Tibial artery (tissue), 4 donors: ENCODE measurements at regions not wholly inside any gene's neighbourhood (a gene's known extent, or its start where the extent isn't known, plus 50 kb on each side); places are given as distances from the start of the nearest gene placed in this dataset.

ENCODE experiments used
- DNase-seq, 2 donors: peaks; one replicate each; pipeline ENCODE4 v3.0.0-alpha.2; 2019
- H3K27ac ChIP-seq, 2 donors: fragments of 200-600 bp; sonication (generic) in 1 of 2; 1 replicate in 1 of 2; 2 replicates in 1 of 2; pipeline ENCODE4 v1.5.1; 2018 to 2019; ENCODE audit warnings: mild to moderate bottlenecking in 1 of 2
- H3K27me3 ChIP-seq, 2 donors: fragments of 200-600 bp; sonication (generic) in 1 of 2; one replicate each; pipeline versions ENCODE4 v1.5.1 to v1.6.0; 2016 to 2019
- H3K36me3 ChIP-seq, 3 donors: fragments of 200-600 bp; sonication (generic) in 2 of 3; one replicate each; pipeline ENCODE4 v1.5.1; 2016 to 2019; ENCODE audit warnings: mild to moderate bottlenecking in 2 of 3
- H3K4me1 ChIP-seq, 4 donors: fragments of 200-600 bp; sonication (generic) in 2 of 4; 1 replicate in 3 of 4; 2 replicates in 1 of 4; pipeline ENCODE4 v1.5.1; 2016 to 2019
- H3K4me3 ChIP-seq, 2 donors: fragments of 200-600 bp; sonication (generic) in 1 of 2; 1 replicate in 1 of 2; 2 replicates in 1 of 2; pipeline ENCODE4 v1.5.1; 2018 to 2019; ENCODE audit warnings: mild to moderate bottlenecking in 2 of 2
- H3K9me3 ChIP-seq, 3 donors: fragments of 200-600 bp; sonication (generic) in 1 of 3; one replicate each; pipeline ENCODE4 v1.5.1; 2016 to 2019
- intact Hi-C: fragments of 100-400 bp; cut with DNase I; formaldehyde crosslinking; loops from one replicate; pipeline ENCODE4 v1.15.0; 2023; ENCODE audit warnings: low total_unique reads
- TF ChIP-seq, protein P1 (sequence below), 2 experiments: fragments of 200-600 bp in 1 of 2; fragments of 450-650 bp in 1 of 2; IDR thresholded peaks; one replicate each; pipeline ENCODE4 v1.5.1; 2017 to 2019; ENCODE audit warnings: antibody characterized with exemption in 2 of 2, mild to moderate bottlenecking in 1 of 2, moderate library complexity in 1 of 2

DNA sequence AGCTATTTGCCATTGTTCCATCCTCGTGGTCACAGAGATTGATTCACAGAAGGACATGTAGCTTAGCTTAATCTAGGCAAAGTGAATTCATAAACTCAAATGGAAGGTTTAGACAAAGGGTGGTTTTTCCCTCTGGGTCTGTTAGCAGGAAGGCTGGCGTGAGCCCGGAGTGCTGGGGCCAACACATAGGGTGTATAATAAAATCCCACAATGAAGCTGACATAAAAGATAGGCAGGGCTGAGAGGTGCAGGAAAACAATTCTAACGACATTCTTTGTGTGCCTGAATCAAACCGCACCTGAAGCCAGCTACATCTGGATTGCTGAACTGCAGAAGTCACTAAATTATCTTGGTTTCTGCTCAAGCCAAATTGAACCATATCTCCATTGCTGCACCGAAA lies 173.9 kb downstream of the MAF start:
- no peaks in the 10 kb centered on the region for H3K27me3 ChIP-seq
- H3K4me1 ChIP-seq: no peaks in the 10 kb centered on the region
- intact Hi-C loops: no loop called here
- no peaks in the 10 kb centered on the region for H3K9me3 ChIP-seq
- TF ChIP-seq, protein P1, sequence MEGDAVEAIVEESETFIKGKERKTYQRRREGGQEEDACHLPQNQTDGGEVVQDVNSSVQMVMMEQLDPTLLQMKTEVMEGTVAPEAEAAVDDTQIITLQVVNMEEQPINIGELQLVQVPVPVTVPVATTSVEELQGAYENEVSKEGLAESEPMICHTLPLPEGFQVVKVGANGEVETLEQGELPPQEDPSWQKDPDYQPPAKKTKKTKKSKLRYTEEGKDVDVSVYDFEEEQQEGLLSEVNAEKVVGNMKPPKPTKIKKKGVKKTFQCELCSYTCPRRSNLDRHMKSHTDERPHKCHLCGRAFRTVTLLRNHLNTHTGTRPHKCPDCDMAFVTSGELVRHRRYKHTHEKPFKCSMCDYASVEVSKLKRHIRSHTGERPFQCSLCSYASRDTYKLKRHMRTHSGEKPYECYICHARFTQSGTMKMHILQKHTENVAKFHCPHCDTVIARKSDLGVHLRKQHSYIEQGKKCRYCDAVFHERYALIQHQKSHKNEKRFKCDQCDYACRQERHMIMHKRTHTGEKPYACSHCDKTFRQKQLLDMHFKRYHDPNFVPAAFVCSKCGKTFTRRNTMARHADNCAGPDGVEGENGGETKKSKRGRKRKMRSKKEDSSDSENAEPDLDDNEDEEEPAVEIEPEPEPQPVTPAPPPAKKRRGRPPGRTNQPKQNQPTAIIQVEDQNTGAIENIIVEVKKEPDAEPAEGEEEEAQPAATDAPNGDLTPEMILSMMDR (IDR thresholded peaks at IDR 0.05): no peak
- no peak overlapping the region for H3K4me3 ChIP-seq
- H3K27ac ChIP-seq: no peak overlapping the region
- no peak for DNase-seq
- no peaks in the 10 kb centered on the region for H3K36me3 ChIP-seq

DNA sequence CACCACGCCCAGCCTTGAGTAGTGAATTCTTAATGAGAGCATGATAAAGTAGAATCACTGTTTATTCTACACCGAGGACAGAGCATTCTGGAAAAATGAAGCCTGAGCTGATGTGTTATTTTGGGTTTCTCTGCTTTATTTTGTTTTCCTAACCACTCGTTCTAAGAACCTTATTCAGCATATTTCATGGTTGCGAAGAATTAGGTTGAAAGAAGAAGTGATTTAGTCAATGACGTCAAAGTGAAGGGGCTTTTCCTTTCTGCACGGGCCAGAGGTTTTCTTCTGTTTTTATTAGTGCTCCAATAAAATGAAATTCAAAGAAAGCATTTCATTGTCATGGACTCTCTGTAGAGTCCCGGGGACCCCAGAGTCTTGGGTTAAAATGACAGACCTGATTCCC lies 178.5 kb downstream of the MAF start:
- H3K4me3 ChIP-seq: no peak overlapping the region
- H3K9me3 ChIP-seq: no peaks in the 10 kb centered on the region
- H3K4me1 ChIP-seq: no peaks in the 10 kb centered on the region
- H3K27me3 ChIP-seq: no peaks in the 10 kb centered on the region
- H3K36me3 ChIP-seq: no peaks in the 10 kb centered on the region
- no peak overlapping the region for H3K27ac ChIP-seq
- TF ChIP-seq, protein P1 (IDR thresholded peaks at IDR 0.05): no peak
- intact Hi-C loops: no loop called here
- peak in 1 of 2 donors; percentile 7 for DNase-seq

DNA sequence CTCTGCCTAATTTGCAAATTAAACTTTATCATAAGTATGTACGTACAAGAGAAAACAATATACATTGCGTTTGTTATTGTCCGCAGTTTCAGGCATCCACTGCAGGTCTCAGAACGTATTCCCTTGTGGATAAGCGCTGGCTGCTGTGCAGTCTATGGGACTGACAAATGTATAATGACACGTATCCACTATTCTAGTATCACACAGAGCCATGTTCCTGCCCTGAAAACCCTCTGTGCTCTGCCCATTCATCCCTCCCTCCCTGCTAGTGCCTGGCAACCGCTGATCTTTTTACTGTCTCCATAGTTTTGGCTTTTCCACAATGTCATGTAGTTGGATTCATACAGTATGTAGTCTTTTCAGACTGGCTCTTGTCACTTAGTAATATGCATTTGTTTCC lies 179.4 kb downstream of the MAF start:
- Histone ChIP-seq H3K4me3 (no peak overlapping the region), H3K36me3 (no peaks in the 10 kb centered on the region), H3K27me3 (no peaks in the 10 kb centered on the region), H3K9me3 (no peaks in the 10 kb centered on the region), H3K27ac (no peak overlapping the region), H3K4me1 (no peaks in the 10 kb centered on the region)
- peak in 1 of 2 donors; percentile 9 for DNase-seq
- TF ChIP-seq, protein P1 (IDR thresholded peaks at IDR 0.05): no peak
- intact Hi-C loops: no loop called here

DNA sequence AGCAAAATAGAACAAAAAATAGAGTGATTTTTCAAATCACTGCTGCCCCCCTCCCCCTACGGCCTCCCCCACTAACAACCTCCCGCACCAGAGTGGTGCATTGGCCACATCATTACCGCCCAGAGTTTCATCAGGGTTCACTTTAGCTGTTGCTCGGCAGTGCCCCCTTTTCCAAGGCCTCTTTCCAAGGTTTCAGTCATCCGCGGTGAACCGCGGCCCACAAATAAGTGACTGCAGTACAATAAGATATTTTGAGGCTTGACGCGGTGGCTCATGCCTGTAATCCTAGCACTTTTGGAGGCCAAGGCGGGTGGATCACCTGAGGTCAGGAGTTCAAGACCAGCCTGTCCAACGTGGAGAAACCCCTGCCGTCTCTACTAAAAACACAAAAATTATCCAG lies 180.0 kb downstream of the MAF start:
- TF ChIP-seq, protein P1 (IDR thresholded peaks at IDR 0.05): no peak
- peak in 1 of 2 donors; percentile 19 for DNase-seq
- H3K9me3 ChIP-seq: no peaks in the 10 kb centered on the region
- peaks cover 0 to 3% of the 10 kb centered on the region in 2 donors for H3K27me3 ChIP-seq
- H3K4me3 ChIP-seq: no peak overlapping the region
- intact Hi-C loops: no loop called here
- H3K27ac ChIP-seq: no peak overlapping the region
- H3K36me3 ChIP-seq: no peaks in the 10 kb centered on the region
- H3K4me1 ChIP-seq: no peaks in the 10 kb centered on the region

DNA sequence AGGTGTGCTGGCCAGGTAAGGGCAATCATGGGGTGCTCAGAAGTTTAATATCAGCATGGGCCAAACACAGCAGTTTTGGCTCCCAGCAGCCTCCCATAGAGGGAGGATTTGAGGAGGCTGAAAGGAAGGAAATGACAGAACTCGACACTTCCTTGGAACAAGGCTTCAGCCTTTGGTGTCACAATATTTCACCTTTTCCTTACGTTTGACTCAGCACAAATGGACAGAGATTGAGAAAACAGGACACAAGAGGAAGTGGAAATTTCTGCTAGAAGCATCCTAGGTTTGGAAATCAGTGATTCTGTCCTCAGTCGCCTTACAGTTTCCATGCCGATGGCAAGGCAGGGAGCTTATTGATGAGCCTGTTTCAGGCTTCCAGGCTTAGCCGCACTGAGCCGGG lies 181.4 kb downstream of the MAF start:
- TF ChIP-seq, protein P1 (IDR thresholded peaks at IDR 0.05): no peak
- Histone ChIP-seq H3K4me1 (no peaks in the 10 kb centered on the region), H3K27me3 (peaks cover 0 to 3% of the 10 kb centered on the region in 2 donors), H3K36me3 (no peaks in the 10 kb centered on the region), H3K27ac (no peak overlapping the region), H3K4me3 (no peak overlapping the region), H3K9me3 (no peaks in the 10 kb centered on the region)
- intact Hi-C loops: no loop called here
- no peak for DNase-seq

DNA sequence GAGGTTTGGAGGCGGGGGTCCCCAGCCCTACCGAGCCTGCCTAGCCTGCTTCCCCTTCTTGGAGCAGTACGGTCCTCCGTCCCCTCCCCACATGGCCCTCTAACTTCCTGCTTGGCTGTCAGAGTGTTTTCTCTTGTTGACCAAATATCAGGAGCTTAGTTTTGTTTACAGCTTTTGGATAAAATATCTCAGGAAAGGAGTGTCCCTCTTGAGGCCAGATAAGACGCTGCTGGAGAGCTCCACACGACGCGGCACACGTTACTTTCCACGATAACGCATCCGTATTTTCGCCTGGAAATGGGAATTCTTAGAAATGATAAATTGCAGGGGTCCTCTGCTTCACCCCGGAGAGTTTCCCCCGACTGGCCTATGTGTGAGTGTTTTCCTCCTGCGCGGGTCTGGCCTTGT lies 182.9 kb downstream of the MAF start:
- H3K9me3 ChIP-seq: no peaks in the 10 kb centered on the region
- no peak for DNase-seq
- H3K4me1 ChIP-seq: no peaks in the 10 kb centered on the region
- peaks cover 0 to 3% of the 10 kb centered on the region in 2 donors for H3K27me3 ChIP-seq
- intact Hi-C loops: no loop called here
- TF ChIP-seq, protein P1 (IDR thresholded peaks at IDR 0.05): no peak
- no peak overlapping the region for H3K4me3 ChIP-seq
- H3K36me3 ChIP-seq: no peaks in the 10 kb centered on the region
- no peak overlapping the region for H3K27ac ChIP-seq
